ENCODE measurements at regions not wholly inside any gene's neighbourhood (a gene's known extent, or its start where the extent isn't known, plus 50 kb on each side); places are given as distances from the start of the nearest gene placed in this dataset.

DNA sequence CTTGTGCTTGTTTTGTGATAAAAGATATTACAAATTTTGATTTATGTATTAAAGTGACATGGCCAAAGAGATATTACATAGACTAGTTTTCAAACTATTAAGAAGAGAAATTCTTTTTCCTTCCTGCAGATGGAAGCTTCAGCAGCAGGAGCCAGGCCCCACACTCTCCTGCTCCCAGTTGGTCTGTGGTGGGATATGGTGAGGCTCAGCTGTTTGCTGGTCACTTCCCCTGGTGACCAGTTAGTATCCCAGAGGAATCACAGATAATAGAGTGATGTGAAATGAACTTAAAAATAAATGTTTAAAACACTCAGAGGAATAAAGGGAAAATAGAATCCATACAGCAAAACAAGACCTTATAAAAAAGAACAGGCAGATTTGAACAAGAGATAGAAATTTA lies 154.7 kb downstream of the KTN1 start:
- DNase-seq (ENCODE audit: low read depth in 4 of 4, low spot score in 2 of 4) = no peak

DNA sequence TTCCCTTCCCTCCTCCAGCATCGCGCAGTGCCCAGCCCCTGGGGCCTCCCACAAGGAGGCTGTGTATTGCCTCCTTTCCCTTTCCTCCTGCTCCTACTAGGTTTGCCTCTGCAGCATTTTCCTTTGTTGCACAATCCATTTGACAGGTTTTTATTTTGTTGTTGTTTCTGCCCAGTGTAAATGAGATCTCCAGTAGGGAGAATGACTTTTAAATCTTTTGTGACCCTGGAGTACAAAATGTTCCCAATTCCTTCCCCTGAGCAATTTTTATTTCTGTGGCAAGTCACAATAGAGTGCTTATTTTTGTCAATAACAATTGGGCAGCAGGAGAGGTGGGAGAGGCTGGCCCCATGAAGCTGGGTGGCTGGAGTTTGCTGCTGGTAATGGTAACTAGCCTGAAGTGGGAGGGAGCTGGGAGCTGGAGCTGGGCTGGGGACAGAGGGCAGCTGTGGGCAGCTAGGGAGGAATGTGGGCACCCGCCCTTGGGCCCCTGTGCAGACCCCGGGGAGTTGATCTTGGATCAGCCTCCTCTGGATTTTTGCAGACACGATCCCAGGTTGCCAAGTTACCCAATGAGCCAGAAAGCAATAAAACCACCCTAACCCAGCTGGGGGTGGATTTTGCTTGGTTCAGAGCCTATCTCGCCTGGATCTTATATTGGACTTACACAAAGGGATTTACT lies 160.1 kb downstream of the KTN1 start:
- DNase-seq (ENCODE audit: low read depth in 4 of 4, low spot score in 2 of 4) = peak in 2 of 4 donors; percentile 15 to 40

DNA sequence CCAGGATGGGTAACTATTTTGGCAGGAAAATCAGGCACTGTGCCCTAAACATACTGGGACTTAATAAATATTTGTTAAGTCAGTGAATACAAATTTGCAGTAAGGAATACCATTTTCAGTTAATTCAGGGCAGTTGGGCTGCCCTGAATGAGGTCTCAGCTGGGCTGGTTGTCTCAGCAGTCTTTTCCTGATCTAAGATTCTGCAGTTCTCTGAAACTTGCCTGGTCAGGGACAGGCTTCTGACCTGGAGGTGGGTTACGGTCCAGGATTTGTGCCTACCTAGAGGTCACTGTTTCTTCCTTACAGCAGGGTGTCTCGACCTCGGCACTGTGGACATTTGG lies 160.6 kb downstream of the KTN1 start:
- DNase-seq (ENCODE audit: low read depth in 4 of 4, low spot score in 2 of 4) = no peak

DNA sequence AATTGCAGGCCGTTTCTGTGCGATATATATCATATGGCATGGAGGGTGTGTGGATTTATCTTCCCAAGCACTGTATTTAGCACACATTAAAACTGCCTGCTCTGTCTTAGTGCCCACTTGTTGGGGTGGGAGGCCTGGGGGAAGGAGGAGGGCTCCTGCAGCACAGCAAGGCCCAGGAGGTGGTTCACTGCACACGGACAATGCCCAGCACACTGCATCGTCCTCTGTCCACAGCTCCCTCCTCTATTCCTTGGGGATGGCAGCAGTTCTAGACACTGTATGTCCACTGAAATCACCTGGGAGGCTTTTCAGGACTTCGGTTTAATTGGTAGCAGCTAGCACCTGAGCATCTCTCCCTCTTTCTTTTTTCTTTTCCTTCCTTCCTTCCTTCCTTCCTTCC lies 161.2 kb downstream of the KTN1 start:
- no peak for DNase-seq (ENCODE audit: low read depth in 4 of 4, low spot score in 2 of 4)

DNA sequence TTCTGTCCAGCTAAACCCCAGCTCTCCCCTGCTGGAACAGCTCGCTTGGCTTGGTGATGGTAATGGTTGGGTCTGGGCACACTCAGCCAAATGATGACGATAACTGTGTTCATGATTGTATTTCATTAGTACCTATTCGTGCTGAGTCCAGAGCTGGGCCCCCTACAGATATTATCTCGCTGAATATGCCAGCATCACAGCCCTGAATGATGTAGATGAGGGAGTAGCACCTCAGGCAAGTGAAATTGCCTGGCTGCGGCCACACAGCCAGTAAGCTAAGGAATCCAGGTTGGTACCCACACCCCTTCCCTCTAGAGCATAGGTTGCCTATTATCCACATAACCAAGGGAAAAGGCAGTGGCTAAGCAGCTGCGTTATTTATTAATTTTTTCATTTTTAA lies 163.5 kb downstream of the KTN1 start:
- no peak for DNase-seq (ENCODE audit: low read depth in 4 of 4, low spot score in 2 of 4)

DNA sequence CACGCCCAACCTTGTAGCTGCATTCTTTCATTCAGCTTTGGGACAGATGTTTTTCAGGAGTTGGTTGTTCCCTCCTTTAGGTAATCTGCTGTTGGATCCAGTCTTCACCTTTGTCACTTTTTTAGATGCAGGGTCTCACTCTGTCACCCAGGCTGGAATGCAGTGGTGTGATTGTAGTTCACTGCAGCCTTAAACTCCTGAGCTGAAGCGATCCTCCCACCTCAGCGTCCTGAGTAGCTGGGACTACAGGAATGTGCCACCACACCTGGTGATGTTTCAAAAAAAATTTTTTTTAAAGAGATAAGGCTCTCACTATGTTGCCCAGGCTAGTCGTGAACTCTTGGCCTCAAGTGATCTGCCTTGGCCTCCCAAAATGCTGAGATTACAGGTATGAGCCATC lies 164.3 kb downstream of the KTN1 start:
- no peak for DNase-seq (ENCODE audit: low read depth in 4 of 4, low spot score in 2 of 4)

DNA sequence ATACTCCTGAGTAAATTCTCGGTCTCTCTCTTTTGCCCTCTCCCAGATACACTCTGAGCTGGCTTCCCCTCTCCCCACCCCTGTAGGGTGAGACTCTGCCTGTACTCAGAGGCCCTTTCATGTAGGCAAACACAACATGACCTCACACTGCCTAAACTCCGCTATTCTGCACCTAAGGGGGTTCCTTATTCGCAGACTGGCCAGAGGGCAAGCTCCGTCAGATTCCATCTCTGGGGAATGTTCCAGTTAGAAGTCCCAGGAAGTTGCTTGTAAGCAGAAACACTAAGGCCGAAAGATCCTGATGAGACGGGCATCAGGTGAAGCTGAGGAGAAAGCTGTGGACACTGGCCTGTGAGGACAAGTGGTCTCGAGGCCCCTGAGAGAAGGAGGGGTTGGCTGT lies 165.9 kb downstream of the KTN1 start:
- no peak for DNase-seq (ENCODE audit: low read depth in 4 of 4, low spot score in 2 of 4)

- DNase-seq (ENCODE audit: low read depth in 4 of 4, low spot score in 2 of 4) = no peak
These were observed 166.6 kb downstream of the KTN1 start for GRCh38 chr14:55746558-55746957.

GRCh38 chr14:55747186-55747585 lies 167.2 kb downstream of the KTN1 start:
- DNase-seq (ENCODE audit: low read depth in 4 of 4, low spot score in 2 of 4) = no peak

GRCh38 chr14:55749201-55749812 lies 169.3 kb downstream of the KTN1 start:
- DNase-seq (ENCODE audit: low read depth in 4 of 4, low spot score in 2 of 4) = no peak

DNA sequence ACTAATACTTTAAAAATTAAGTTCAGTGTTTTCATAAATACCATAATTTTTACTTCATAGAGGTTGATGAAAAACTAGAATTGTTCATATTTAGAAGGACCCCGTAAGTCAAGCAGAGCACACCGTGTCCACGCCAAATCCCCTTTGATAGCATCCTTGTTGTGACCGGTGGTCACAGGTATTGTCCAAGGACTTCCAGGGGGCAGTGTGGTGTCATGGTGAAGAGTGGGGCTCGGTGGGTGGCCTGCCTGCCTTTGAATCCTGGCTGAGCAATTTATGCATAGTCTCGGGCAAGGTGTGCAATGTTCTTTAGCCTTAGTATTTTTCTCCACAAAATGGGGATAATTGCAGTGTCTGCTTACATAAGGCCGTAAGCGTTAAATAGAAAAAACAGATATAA lies 169.9 kb downstream of the KTN1 start:
- no peak for DNase-seq (ENCODE audit: low read depth in 4 of 4, low spot score in 2 of 4)

- DNase-seq (ENCODE audit: low read depth in 4 of 4, low spot score in 2 of 4) = no peak
These were observed 172.8 kb downstream of the KTN1 start for GRCh38 chr14:55752580-55753390.

- DNase-seq (ENCODE audit: low read depth in 4 of 4, low spot score in 2 of 4) = no peak
These were observed 174.5 kb downstream of the KTN1 start for GRCh38 chr14:55754471-55754870.

DNA sequence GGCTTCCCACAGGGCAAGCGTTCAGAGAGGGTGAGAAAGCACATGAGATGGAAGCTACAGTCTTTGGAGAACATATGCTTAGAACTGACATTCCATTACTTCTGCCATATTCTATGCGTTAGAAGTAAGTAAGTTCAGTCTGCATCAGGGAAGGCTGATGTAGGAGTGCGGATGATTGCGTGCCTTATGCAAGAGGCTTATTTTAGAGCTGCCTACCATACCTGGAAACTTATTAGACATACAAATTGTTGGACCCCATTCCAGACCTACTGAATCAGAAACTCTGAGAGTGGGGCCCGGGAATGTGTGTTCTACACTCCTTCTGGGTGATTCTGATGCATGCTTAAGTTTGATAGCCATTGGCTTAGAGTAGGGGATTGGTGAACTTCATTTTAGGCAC lies 174.9 kb downstream of the KTN1 start:
- no peak for DNase-seq (ENCODE audit: low read depth in 4 of 4, low spot score in 2 of 4)

DNA sequence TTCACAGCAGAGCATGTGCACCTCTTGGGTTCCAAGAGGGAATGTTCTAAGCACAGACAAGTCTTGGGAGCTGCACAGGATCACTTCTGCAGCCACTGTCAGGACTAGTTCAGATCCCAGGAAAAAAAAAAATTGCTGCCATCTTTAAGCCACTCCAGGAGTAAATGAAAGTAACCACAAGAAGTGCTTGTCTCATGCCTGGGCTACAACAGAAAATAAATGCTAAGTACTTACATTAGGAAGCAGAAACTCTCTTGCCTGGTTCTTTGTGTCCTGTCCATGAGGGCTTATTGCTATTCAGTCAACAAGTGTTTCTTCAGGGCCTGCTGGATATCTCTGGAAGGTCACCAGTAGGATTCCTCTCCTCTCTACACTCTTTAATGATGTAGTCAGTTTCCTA lies 176.1 kb downstream of the KTN1 start:
- DNase-seq (ENCODE audit: low read depth in 4 of 4, low spot score in 2 of 4) = no peak

DNA sequence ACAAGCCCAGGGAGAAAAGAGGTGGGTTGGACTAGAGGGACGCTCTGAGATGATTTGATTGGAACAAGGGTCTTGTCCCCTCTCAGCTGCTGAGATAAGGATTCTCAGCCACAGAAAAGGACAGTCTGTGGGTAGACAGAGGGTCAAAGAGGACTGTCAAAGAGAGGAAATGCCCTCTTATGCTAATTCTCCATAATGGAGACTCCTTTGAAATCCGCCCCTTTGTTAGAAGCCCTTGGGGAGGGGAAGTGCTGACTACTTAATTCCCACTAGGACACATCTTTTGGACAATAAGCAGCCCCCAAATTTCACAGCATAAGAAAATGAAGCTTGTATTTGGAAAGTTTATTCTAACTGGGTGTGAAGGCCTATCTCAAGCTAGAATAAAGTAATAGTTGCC lies 176.6 kb downstream of the KTN1 start:
- DNase-seq (ENCODE audit: low read depth in 4 of 4, low spot score in 2 of 4) = no peak

DNA sequence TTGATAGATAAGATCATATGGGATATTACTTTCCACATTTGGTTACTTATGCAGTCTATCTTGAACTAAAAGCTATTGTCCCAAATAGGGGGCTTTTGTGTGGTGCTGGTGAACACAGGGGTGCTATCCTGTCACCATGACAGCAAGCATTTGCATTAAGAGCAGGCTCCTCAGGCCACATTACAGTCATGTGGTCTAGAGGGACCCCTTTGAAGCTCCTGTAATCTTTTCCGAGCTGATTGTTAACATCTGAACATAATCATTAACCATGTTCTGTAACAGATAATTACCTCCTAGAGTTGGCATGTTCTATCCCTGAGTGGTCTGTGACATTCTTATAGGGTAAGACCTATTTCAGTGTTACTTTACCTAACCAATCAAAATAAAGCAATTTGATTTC lies 178.8 kb downstream of the KTN1 start:
- DNase-seq (ENCODE audit: low read depth in 4 of 4, low spot score in 2 of 4) = no peak

DNA sequence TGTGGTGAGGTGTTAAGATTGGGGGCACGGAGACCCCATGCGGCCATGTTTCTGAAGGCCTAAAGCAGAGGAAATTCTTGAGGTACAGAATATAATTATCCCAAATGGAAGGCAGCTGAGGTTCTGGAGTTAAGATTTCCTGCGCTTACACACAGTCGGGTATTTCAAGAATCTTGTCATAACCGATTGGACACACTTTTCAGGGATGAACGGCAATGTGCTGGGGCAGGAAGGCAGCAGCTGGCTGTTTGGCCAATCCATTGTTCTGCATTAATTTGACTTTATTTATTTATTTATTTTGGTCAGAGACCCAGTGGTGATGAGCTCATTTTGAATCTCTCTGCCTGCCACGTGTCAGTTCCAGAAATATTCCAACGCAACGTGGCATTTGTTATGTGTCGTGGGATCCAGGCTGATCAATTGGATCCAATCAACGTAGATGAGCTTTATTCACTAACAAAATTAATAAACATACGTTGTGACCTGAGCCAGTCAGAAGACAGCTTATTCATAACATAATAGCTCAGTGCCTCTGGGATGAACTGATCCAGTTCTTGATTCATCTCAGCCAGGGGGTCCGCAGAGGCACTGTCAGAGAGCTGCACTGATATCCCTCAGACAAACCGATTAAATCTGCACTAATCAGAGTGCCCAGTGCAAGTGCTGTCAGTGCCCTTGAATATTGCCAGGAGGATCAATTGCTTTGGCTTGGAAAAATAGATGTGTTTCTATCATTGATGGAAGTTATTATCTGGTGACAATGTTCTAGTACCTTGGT lies 181.0 kb downstream of the KTN1 start:
- no peak for DNase-seq (ENCODE audit: low read depth in 4 of 4, low spot score in 2 of 4)

DNA sequence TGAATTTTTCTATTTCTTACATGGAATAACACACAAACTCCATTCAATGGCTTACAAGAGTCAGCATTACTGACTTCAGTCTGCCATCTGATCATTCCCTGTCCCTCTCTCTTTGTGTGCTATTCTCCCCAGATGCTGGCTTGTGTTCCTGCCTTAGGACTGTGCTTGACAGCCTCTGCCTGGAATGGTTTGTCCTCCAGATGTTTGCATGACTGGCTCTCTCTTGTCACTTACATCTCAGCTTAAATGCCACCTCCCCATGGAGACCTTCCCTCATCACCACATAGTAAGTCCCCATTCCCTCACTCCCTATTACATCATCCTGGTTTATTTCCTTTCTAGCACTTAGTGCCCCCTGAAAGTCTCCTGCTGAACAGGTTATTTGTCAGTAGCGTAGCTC lies 181.6 kb downstream of the KTN1 start:
- no peak for DNase-seq (ENCODE audit: low read depth in 4 of 4, low spot score in 2 of 4)

GRCh38 chr14:55762595-55763232 lies 182.7 kb downstream of the KTN1 start:
- DNase-seq (ENCODE audit: low read depth in 4 of 4, low spot score in 2 of 4) = no peak

DNA sequence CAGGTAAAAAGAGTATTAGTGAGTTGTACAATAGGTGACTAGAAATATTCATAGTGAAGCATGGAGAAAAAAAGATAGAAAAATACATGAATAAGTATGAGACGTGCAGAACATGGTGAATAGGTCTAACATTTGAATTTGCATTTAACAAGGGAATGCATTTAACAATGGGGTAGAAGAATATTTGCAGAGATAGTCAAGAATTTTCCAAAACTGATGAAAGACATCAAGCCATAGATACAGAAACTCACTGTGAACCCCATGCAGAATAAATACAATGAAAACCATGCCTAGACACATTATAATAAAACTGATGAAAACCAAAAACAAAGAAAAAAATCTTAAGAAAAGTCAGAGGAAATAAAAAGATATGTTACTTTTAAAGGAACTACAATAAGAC lies 184.8 kb downstream of the KTN1 start:
- no peak for DNase-seq (ENCODE audit: low read depth in 4 of 4, low spot score in 2 of 4)

Measured in left renal cortex interstitium (tissue), 4 donors.